Activated B cell treated with CpG ODN at 0.5 μM for 24 hours (primary cell): ENCODE measurements at regions not wholly inside any gene's neighbourhood (a gene's known extent, or its start where the extent isn't known, plus 50 kb on each side); places are given as distances from the start of the nearest gene placed in this dataset.

ENCODE experiments used
- ATAC-seq: fragments of 200-7000 bp; cut with Tn5 transposase; one replicate; pipeline ENCODE4 v1.10.0; 2021; ENCODE audit warnings: low read depth, mild to moderate bottlenecking, moderate library complexity
- CTCF ChIA-PET: fragments of 350-600 bp; sonication (Branson Sonifier 250); formaldehyde crosslinking; loops from one replicate; lab custom pipeline; 2021; ENCODE audit warnings: antibody characterized with exemption; lab: Charles Lee
- POLR2A ChIA-PET: fragments of 350-600 bp; sonication (Branson Sonifier 250); formaldehyde crosslinking; loops from one replicate; lab custom pipeline; 2021; ENCODE audit warnings: antibody characterized with exemption; lab: Charles Lee
- DNase-seq: peaks from one replicate; pipeline ENCODE4 v3.0.0; 2022
- H3K27ac Mint-ChIP-seq: one replicate; pipeline ENCODE4 v1.8.0; 2020; ENCODE audit warnings: mixed read lengths
- H3K27me3 Mint-ChIP-seq: one replicate; pipeline ENCODE4 v1.8.0; 2021; ENCODE audit warnings: mixed read lengths
- H3K36me3 Mint-ChIP-seq: one replicate; pipeline ENCODE4 v1.8.0; 2021; ENCODE audit warnings: low read depth, mixed read lengths
- H3K4me1 Mint-ChIP-seq: one replicate; pipeline ENCODE4 v1.8.0; 2021; ENCODE audit warnings: mixed read lengths
- H3K4me3 Mint-ChIP-seq: one replicate; pipeline ENCODE4 v1.8.0; 2020; ENCODE audit warnings: mild to moderate bottlenecking, mixed read lengths
- H3K9me3 Mint-ChIP-seq: one replicate; pipeline ENCODE4 v1.8.0; 2020; ENCODE audit warnings: mixed read lengths
- CTCF ChIP-seq: fragments of 200-600 bp; IDR thresholded peaks from one replicate; pipeline ENCODE4 v1.8.0; 2022; ENCODE audit warnings: antibody characterized with exemption, mild to moderate bottlenecking
- intact Hi-C: fragments of 100-400 bp; cut with micrococcal nuclease; formaldehyde crosslinking; loops from one replicate; pipeline ENCODE4 v1.15.1; 2024

GRCh38 chr20:62540504-62540903 is 64.7 kb upstream of the GATA5 start:
- TF ChIP-seq CTCF: no peak
- Mint-ChIP-seq H3K27me3 (peaks cover 4% of the 10 kb centered on the region), H3K4me1 (no peaks in the 10 kb centered on the region), H3K27ac (no peak overlapping the region), H3K4me3 (no peak overlapping the region), H3K36me3 (no peaks in the 10 kb centered on the region), H3K9me3 (no peaks in the 10 kb centered on the region)
- POLR2A ChIA-PET: no interaction called here
- DNase-seq (no peak), ATAC-seq (no peak)
- intact Hi-C loops: no loop called here
- CTCF ChIA-PET: no interaction called here

- CTCF ChIA-PET: no interaction called here
- TF ChIP-seq CTCF: no peak
- Mint-ChIP-seq H3K27ac (no peak overlapping the region), H3K4me3 (no peak overlapping the region), H3K27me3 (peaks cover 10% of the 10 kb centered on the region), H3K4me1 (no peaks in the 10 kb centered on the region), H3K36me3 (no peaks in the 10 kb centered on the region), H3K9me3 (no peaks in the 10 kb centered on the region)
- intact Hi-C loops: no loop called here
- POLR2A ChIA-PET: no interaction called here
- no peak for DNase-seq
- ATAC-seq: no peak
Observed at GRCh38 chr20:62542862-62543261, 67.1 kb upstream of the GATA5 start.

DNA sequence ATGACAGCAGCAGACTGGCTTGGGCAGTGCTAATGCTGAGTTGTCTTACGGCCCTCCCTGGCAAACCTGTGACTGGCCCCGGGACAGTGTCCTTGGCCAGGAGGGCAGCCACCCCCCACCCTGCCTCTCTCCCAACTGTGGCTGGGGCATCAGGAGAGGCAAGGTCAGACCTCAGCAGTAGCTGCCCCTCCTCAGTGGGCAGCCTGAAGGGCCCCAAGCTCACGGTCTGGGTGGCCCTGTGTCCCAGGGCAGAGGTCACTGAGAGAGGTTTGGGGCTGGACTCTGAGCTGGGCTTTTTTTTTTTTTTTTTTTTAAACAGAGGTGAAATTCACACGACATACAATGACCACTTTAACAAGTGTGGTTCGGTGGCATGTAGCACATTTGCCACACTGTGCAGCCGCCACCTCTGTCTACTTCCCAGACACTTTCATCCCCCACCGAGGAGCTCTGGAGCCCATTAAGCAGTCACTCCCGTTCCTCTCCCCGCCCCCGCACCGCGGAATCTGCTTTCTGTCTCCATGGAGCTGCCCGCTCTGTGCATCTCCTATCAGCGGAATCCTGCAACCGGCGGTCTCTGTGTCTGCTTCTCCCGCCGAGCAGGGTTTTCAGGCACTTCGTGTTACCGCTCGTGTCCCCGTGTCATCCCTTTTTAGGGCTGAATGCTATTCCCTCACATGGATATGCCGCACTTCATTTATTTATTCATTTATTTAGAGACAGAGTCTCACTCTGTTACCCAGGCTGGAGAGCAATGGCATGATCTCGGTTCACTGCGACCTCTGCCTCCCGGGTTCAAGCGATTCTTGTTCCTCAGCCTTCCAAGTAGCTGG is 67.9 kb upstream of the GATA5 start:
- H3K9me3 Mint-ChIP-seq: no peaks in the 10 kb centered on the region
- H3K4me3 Mint-ChIP-seq: no peak overlapping the region
- DNase-seq (no peak), ATAC-seq (no peak)
- H3K4me1 Mint-ChIP-seq: no peaks in the 10 kb centered on the region
- H3K36me3 Mint-ChIP-seq: no peaks in the 10 kb centered on the region
- no peak for TF ChIP-seq CTCF
- ChIA-PET CTCF (no interaction called here), POLR2A (no interaction called here)
- intact Hi-C loops: no loop called here
- no peak overlapping the region for H3K27ac Mint-ChIP-seq
- peaks cover 16% of the 10 kb centered on the region for H3K27me3 Mint-ChIP-seq

DNA sequence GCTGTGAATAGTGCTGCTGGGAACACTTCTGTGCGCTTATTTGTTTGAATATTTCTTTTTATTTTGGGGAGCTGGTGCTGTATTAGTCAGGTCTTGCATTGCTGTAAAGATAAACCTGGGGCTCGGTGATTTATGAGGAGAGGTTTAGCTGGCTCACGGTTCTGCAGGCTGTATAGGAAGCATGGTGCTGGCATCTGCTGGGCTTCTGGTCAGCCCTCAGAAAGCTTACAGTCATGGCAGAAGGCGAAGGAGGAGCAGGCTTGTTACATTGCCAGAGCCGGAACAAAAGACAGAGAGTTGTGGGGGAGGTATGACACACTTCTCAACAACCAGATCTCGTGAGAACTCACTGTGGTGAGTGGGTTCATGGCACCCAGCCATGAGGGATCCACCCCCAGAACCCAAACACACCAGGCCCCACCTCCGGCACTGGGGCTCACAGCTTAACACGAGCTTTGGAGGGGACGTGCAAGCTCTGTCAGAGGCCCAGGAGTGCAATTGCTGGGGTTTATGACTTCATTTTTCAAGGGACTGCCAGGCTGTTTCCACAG is 68.8 kb upstream of the GATA5 start:
- no peak for DNase-seq
- Mint-ChIP-seq H3K4me1 (no peaks in the 10 kb centered on the region), H3K27ac (no peak overlapping the region), H3K4me3 (no peak overlapping the region), H3K36me3 (no peaks in the 10 kb centered on the region), H3K9me3 (no peaks in the 10 kb centered on the region), H3K27me3 (peaks cover 19% of the 10 kb centered on the region)
- ChIA-PET POLR2A (no interaction called here), CTCF (no interaction called here)
- no peak for TF ChIP-seq CTCF
- no peak for ATAC-seq
- intact Hi-C loops: no loop called here

- Mint-ChIP-seq H3K9me3 (no peaks in the 10 kb centered on the region), H3K27ac (no peak overlapping the region), H3K4me1 (no peaks in the 10 kb centered on the region), H3K27me3 (peaks cover 19% of the 10 kb centered on the region), H3K36me3 (no peaks in the 10 kb centered on the region), H3K4me3 (no peak overlapping the region)
- intact Hi-C loops: no loop called here
- DNase-seq (no peak), ATAC-seq (no peak)
- ChIA-PET POLR2A (no interaction called here), CTCF (no interaction called here)
- TF ChIP-seq CTCF: no peak
Observed at GRCh38 chr20:62545271-62545670, 69.5 kb upstream of the GATA5 start.
